KMS-11 (cell line): ENCODE measurements at regions not wholly inside any gene's neighbourhood (a gene's known extent, or its start where the extent isn't known, plus 50 kb on each side); places are given as distances from the start of the nearest gene placed in this dataset.

ENCODE experiments used
- H2AFZ ChIP-seq: fragments of 200-600 bp; sonication (generic); 2 replicates; pipeline ENCODE4 v1.6.1; 2016; ENCODE audit warnings: antibody characterized with exemption, mixed run types, low read depth
- H3K27ac ChIP-seq: fragments of 200-600 bp; sonication (generic); 2 replicates; pipeline ENCODE4 v1.6.1; 2016; ENCODE audit warnings: mild to moderate bottlenecking, mixed run types
- H3K27me3 ChIP-seq: fragments of 200-600 bp; sonication (generic); 2 replicates; pipeline ENCODE4 v1.6.1; 2017; ENCODE audit warnings: mild to moderate bottlenecking, low read depth, mixed run types, moderate library complexity; ENCODE audit not compliant: insufficient read depth
- H3K36me3 ChIP-seq: fragments of 200-600 bp; sonication (generic); 2 replicates; pipeline ENCODE4 v1.6.1; 2017; ENCODE audit warnings: mild to moderate bottlenecking, mixed run types; ENCODE audit not compliant: insufficient read depth
- H3K4me1 ChIP-seq: fragments of 200-600 bp; sonication (generic); 2 replicates; pipeline ENCODE4 v1.6.1; 2016; ENCODE audit warnings: mild to moderate bottlenecking, low read depth, mixed run types; ENCODE audit not compliant: poor library complexity, severe bottlenecking
- H3K4me2 ChIP-seq: fragments of 200-600 bp; sonication (generic); 2 replicates; pipeline ENCODE4 v1.7.0; 2016; ENCODE audit warnings: mild to moderate bottlenecking, mixed run types
- H3K4me3 ChIP-seq: fragments of 200-600 bp; sonication (generic); IDR thresholded peaks from 2 replicates; pipeline ENCODE4 v1.6.1; 2017; ENCODE audit warnings: low read depth, low read length, mixed read lengths; ENCODE audit not compliant: insufficient read depth
- H3K79me2 ChIP-seq: fragments of 200-600 bp; sonication (generic); 2 replicates; pipeline ENCODE4 v1.6.1; 2016; ENCODE audit warnings: low read depth, mixed run types; ENCODE audit not compliant: insufficient read depth
- H3K9ac ChIP-seq: fragments of 200-600 bp; sonication (generic); 2 replicates; pipeline ENCODE4 v1.6.1; 2016; ENCODE audit warnings: mild to moderate bottlenecking, mixed run types
- H4K20me1 ChIP-seq: fragments of 200-600 bp; sonication (generic); 2 replicates; pipeline ENCODE4 v1.6.1; 2016; ENCODE audit warnings: mild to moderate bottlenecking, mixed run types; ENCODE audit not compliant: insufficient read depth
- CTCF ChIP-seq: fragments of 200-600 bp; sonication (generic); conservative IDR thresholded peaks from 2 replicates; pipeline ENCODE4 v1.6.1; 2017; ENCODE audit warnings: low read depth, mild to moderate bottlenecking, antibody characterized with exemption, low read length, moderate library complexity, mixed read lengths

- Histone ChIP-seq H3K4me2 (no peak overlapping the region), H4K20me1 (no peaks in the 10 kb centered on the region), H2AFZ (no peak overlapping the region), H3K4me1 (no peaks in the 10 kb centered on the region), H3K79me2 (no peaks in the 10 kb centered on the region), H3K27ac (no peak overlapping the region), H3K36me3 (no peaks in the 10 kb centered on the region), H3K9ac (no peak overlapping the region), H3K27me3 (no peaks in the 10 kb centered on the region), H3K4me3 (no peak overlapping the region)
- no peak for TF ChIP-seq CTCF
Observed at GRCh38 chr15:91426412-91426811, 326.4 kb downstream of the SV2B start.

- H3K27ac ChIP-seq, result no peak overlapping the region
- H3K4me1 ChIP-seq, result no peaks in the 10 kb centered on the region
Observed at GRCh38 chr15:91429973-91430372, 329.9 kb downstream of the SV2B start.

GRCh38 chr15:91431041-91431715 is 331.1 kb downstream of the SV2B start:
- no peaks in the 10 kb centered on the region for H3K27me3 ChIP-seq
- no peaks in the 10 kb centered on the region for H3K4me1 ChIP-seq
- H3K36me3 ChIP-seq, result no peaks in the 10 kb centered on the region
- H2AFZ ChIP-seq, result no peak overlapping the region
- H3K4me3 ChIP-seq, result no peak overlapping the region
- H3K4me2 ChIP-seq, result no peak overlapping the region
- no peaks in the 10 kb centered on the region for H4K20me1 ChIP-seq
- no peak overlapping the region for H3K27ac ChIP-seq
- H3K9ac ChIP-seq, result no peak overlapping the region
- H3K79me2 ChIP-seq, result no peaks in the 10 kb centered on the region
- no peak for TF ChIP-seq CTCF

More at GRCh38 chr15:91429973-91430372, 329.9 kb downstream of the SV2B start:
- TF ChIP-seq CTCF, result no peak
- Histone ChIP-seq H3K27me3 (no peaks in the 10 kb centered on the region), H3K9ac (no peak overlapping the region), H2AFZ (no peak overlapping the region), H3K4me3 (no peak overlapping the region), H3K4me2 (no peak overlapping the region), H4K20me1 (no peaks in the 10 kb centered on the region), H3K36me3 (no peaks in the 10 kb centered on the region), H3K79me2 (no peaks in the 10 kb centered on the region)

- no peaks in the 10 kb centered on the region for H3K4me1 ChIP-seq
- no peak overlapping the region for H3K9ac ChIP-seq
Observed at GRCh38 chr15:91435113-91435512, 335.1 kb downstream of the SV2B start.

More at GRCh38 chr15:91435113-91435512, 335.1 kb downstream of the SV2B start:
- Histone ChIP-seq H4K20me1 (no peaks in the 10 kb centered on the region), H2AFZ (no peak overlapping the region), H3K36me3 (no peaks in the 10 kb centered on the region), H3K4me3 (no peak overlapping the region), H3K4me2 (no peak overlapping the region), H3K27ac (no peak overlapping the region), H3K27me3 (no peaks in the 10 kb centered on the region), H3K79me2 (no peaks in the 10 kb centered on the region)
- TF ChIP-seq CTCF, result no peak
